ENCODE measurements at regions not wholly inside any gene's neighbourhood (a gene's known extent, or its start where the extent isn't known, plus 50 kb on each side); places are given as distances from the start of the nearest gene placed in this dataset.

GRCh38 chr9:31601666-31602065, 782.8 kb upstream of the ACO1 start:
- TF ChIP-seq, protein P1, sequence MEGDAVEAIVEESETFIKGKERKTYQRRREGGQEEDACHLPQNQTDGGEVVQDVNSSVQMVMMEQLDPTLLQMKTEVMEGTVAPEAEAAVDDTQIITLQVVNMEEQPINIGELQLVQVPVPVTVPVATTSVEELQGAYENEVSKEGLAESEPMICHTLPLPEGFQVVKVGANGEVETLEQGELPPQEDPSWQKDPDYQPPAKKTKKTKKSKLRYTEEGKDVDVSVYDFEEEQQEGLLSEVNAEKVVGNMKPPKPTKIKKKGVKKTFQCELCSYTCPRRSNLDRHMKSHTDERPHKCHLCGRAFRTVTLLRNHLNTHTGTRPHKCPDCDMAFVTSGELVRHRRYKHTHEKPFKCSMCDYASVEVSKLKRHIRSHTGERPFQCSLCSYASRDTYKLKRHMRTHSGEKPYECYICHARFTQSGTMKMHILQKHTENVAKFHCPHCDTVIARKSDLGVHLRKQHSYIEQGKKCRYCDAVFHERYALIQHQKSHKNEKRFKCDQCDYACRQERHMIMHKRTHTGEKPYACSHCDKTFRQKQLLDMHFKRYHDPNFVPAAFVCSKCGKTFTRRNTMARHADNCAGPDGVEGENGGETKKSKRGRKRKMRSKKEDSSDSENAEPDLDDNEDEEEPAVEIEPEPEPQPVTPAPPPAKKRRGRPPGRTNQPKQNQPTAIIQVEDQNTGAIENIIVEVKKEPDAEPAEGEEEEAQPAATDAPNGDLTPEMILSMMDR (conservative IDR thresholded peaks at IDR 0.05), result no peak
- TF ChIP-seq ZFX (IDR thresholded peaks at IDR 0.05), result no peak

Measured in C4-2B (cell line).